ENCODE measurements at regions not wholly inside any gene's neighbourhood (a gene's known extent, or its start where the extent isn't known, plus 50 kb on each side); places are given as distances from the start of the nearest gene placed in this dataset.

GRCh38 chr20:53743607-53744260 lies 150.1 kb upstream of the ZNF217 start:
- TF ChIP-seq, protein P1, sequence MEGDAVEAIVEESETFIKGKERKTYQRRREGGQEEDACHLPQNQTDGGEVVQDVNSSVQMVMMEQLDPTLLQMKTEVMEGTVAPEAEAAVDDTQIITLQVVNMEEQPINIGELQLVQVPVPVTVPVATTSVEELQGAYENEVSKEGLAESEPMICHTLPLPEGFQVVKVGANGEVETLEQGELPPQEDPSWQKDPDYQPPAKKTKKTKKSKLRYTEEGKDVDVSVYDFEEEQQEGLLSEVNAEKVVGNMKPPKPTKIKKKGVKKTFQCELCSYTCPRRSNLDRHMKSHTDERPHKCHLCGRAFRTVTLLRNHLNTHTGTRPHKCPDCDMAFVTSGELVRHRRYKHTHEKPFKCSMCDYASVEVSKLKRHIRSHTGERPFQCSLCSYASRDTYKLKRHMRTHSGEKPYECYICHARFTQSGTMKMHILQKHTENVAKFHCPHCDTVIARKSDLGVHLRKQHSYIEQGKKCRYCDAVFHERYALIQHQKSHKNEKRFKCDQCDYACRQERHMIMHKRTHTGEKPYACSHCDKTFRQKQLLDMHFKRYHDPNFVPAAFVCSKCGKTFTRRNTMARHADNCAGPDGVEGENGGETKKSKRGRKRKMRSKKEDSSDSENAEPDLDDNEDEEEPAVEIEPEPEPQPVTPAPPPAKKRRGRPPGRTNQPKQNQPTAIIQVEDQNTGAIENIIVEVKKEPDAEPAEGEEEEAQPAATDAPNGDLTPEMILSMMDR (conservative IDR thresholded peaks at IDR 0.05): no peak

More at GRCh38 chr20:53743607-53744260, 150.1 kb upstream of the ZNF217 start:
- H3K4me2 ChIP-seq (ENCODE audit: insufficient read depth, insufficient read length, low read length): no peak overlapping the region
- peaks cover 12% of the 10 kb centered on the region for H3K4me1 ChIP-seq (ENCODE audit: insufficient read depth, low read length)
- no peaks in the 10 kb centered on the region for H3K9me3 ChIP-seq (ENCODE audit: control insufficient read depth, low read depth, low read length)
- Mint-ChIP-seq H3K9me3 (no peaks in the 10 kb centered on the region), H3K36me3 (ENCODE audit: insufficient read depth in 1 of 3, low read depth in 3 of 3) (no peaks in the 10 kb centered on the region), H3K27me3 (ENCODE audit: low read depth) (no peaks in the 10 kb centered on the region), H3K4me1 (peaks cover 45 to 53% of the 10 kb centered on the region in 2 experiments), H3K4me3 (no peak overlapping the region; a peak in 1 of 5 replicates), H3K27ac (peak overlapping the region; percentile 50 to 86 (median 85))
- no peak overlapping the region for H2AFZ ChIP-seq (ENCODE audit: low read length)
- H2BK12ac ChIP-seq (ENCODE audit: insufficient read length, low read depth, low read length): no peak overlapping the region
- H2BK5ac ChIP-seq (ENCODE audit: insufficient read length, low read length): no peak overlapping the region
- H3K27me3 ChIP-seq (ENCODE audit: insufficient read depth, low read length): no peaks in the 10 kb centered on the region
- no peak overlapping the region for H3K9ac ChIP-seq (ENCODE audit: extremely low read depth, insufficient read length, low read length)
- H2BK15ac ChIP-seq (ENCODE audit: low read depth, low read length): no peak overlapping the region
- H4K91ac ChIP-seq (ENCODE audit: insufficient read length, low read depth, low read length): no peak overlapping the region
- no peak overlapping the region for H4K8ac ChIP-seq (replicated peaks; ENCODE audit: insufficient read length, low read depth, low read length)
- H4K5ac ChIP-seq (ENCODE audit: insufficient read length, low read depth, low read length): no peak overlapping the region
- no peak overlapping the region for H3K27ac ChIP-seq (ENCODE audit: insufficient read length, low read depth, low read length)
- H3K18ac ChIP-seq (ENCODE audit: insufficient read length, low read depth, low read length): no peak overlapping the region
- no peaks in the 10 kb centered on the region for H3K79me2 ChIP-seq (ENCODE audit: insufficient read depth, low read length)
- H3K4ac ChIP-seq (ENCODE audit: low read depth, low read length): no peak overlapping the region
- H4K20me1 ChIP-seq (ENCODE audit: control insufficient read depth, insufficient read depth, insufficient read length): no peaks in the 10 kb centered on the region
- H3K79me1 ChIP-seq (ENCODE audit: insufficient read depth, low read depth, low read length, poor library complexity, severe bottlenecking): no peaks in the 10 kb centered on the region
- H3K23me2 ChIP-seq (ENCODE audit: insufficient read length, low read depth, low read length, poor library complexity, severe bottlenecking): no peaks in the 10 kb centered on the region
- H3T11ph ChIP-seq (ENCODE audit: low read length): no peak overlapping the region
- H2BK20ac ChIP-seq (ENCODE audit: low read depth, low read length, poor library complexity, severe bottlenecking): no peak overlapping the region
- no peak overlapping the region for H2BK120ac ChIP-seq (ENCODE audit: low read depth, low read length, poor library complexity, severe bottlenecking)
- H3K23ac ChIP-seq (ENCODE audit: insufficient read length, low read depth, low read length): no peak overlapping the region
- no peak for DNase-seq
- H2AK5ac ChIP-seq (ENCODE audit: insufficient read length, low read length): no peak overlapping the region
- H3K56ac ChIP-seq (ENCODE audit: insufficient read length, low read depth, low read length): no peak overlapping the region
- no peak overlapping the region for H3K14ac ChIP-seq (ENCODE audit: insufficient read depth, low read length)
- no CpG with 5 or more reads among the region's 12 CpGs for WGBS (ENCODE audit: extremely low coverage, insufficient read length, low lambda C conversion rate)
